ENCODE measurements at regions not wholly inside any gene's neighbourhood (a gene's known extent, or its start where the extent isn't known, plus 50 kb on each side); places are given as distances from the start of the nearest gene placed in this dataset.
"Not testable (repeated sequence)": the region's sequence is repeated elsewhere in the genome, so short reads cannot be mapped to it uniquely, and the experiment has no call there.

DNA sequence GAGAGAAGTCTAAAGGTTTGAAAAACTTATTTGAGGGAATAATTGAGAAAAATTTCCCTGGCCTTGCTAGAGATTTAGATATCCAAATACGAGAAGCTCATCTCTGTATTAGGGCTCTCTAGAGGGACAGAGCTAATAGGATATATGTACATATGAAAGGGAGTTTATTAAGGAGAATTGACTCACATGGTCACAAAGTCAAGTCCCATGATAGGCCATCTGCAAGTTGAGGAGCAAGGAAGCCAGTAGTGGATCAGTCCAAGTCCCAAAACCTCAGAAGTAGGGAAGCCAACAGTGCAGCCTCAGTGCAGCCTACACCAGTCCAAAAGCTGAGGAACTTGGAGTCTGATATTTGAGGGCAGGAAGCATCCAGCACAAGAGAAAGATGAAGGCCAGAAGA is 126.7 kb downstream of the PJA2 start:
- not testable (repeated sequence) for DNase-seq

DNA sequence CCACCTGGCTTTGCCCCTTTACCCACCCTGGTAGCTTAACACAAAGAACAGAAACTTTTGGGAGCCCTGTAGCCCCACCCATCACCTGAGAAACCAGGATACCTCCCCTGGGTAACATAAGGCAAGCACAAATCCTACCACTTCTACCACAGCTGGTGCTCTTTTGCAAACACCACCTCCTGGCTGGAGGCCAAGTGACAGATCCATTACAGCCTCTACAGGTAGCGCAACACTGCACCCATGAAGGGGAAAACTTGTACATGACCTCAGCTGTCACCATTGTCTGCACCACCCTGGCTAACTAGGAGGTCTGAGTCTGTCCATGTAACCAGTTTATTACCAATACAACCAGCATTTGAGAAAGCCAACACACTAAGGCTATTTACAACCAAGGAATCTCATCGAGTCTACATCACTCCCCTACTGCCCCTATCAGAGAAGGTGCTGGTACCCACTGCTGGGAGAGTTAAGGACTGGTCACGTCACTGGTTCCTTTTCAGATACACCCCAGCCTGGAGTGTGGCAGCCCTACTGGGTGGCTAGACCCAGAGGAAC is 128.6 kb downstream of the PJA2 start:
- DNase-seq, result peak; percentile 98

GRCh38 chr5:109278141-109278540 is 131.6 kb downstream of the PJA2 start:
- DNase-seq, result no peak

DNA sequence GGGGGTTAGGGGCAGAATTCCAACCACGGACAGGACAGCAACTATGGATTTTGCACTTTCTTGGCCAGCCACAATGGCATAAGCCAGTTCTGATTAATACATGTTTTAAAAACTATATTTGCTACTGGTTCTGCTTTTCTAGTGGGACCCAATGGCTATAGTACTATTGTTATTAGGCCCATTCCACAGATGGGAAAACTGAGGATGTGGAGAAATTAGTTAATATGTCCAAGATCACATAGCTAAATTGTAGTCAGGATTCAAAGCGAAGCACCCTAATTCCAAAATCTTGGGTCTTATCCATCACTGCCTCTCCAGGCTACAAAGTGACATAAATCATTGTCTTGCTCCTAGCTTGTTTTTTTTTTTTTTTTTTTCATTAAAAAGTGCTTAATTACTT is 133.9 kb downstream of the PJA2 start:
- no peak for DNase-seq

DNA sequence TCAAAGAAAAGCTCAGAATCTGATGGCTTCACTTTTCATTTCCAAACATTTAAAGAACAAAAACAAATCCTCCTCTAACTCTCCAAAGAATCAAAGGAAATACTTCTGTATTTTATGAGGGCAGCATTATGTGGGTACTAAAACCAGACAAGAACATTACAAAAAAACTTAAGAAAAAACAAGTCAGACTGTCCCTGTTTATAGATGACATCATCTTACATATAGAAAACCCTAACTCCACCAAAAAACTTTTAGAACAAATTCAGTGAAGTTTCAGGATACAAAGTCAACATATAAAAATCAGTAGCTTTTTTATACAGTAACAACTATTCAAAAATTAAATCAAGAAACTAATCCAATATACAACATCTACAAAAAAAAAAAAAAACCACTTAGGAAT is 136.2 kb downstream of the PJA2 start:
- no peak for DNase-seq

- no peak for DNase-seq
These were observed 142.5 kb downstream of the PJA2 start for GRCh38 chr5:109267283-109267682.

DNA sequence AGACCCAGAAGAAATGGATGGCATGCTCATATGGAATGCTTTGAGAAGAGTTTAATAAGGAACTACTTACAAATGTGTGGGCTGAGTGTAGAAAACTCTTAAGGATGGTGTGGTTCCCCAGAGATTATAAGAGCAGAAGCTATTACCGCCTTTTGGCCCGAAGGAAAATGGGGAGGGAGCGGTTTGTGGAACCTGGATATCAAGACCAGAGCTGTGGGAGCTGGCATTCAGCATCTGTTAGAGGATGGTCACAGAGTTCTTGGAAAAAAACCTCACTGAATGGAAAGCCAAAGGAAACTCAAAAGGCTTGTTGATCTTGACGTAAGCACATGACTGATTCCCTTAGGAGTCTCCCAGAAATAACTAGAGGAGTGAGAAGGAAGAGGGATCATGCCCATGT is 151.0 kb downstream of the PJA2 start:
- DNase-seq, result no peak

GRCh38 chr5:109256486-109256885 is 153.3 kb downstream of the PJA2 start:
- DNase-seq, result peak; percentile 10

GRCh38 chr5:109254511-109254910 is 155.3 kb downstream of the PJA2 start:
- DNase-seq, result no peak

GRCh38 chr5:109253262-109253661 is 156.5 kb downstream of the PJA2 start:
- DNase-seq, result no peak

GRCh38 chr5:109252731-109253130 is 157.0 kb downstream of the PJA2 start:
- DNase-seq, result no peak

GRCh38 chr5:109250533-109251329 is 159.0 kb downstream of the PJA2 start:
- no peak for DNase-seq

DNA sequence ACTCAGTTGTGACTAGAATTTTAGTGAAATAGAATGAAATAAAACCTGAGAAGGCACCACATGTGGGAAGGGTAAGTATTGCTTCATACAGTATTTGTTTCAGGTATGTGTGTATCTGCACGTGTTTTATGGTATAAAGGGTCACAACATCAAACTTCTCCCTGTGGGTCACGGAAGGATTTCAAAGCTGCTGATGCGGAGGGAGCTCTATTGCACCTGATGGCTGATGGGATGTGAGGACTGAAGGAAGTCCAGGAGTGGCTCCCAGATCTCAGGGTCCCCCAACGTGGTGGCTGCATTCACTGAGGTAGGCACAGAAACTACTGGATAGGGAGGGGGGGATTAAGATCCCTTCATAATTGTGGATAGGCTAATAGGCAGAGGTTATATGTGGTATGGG is 159.7 kb downstream of the PJA2 start:
- no peak for DNase-seq

GRCh38 chr5:109249126-109249525 is 160.6 kb downstream of the PJA2 start:
- no peak for DNase-seq

- DNase-seq, result no peak
These were observed 161.8 kb downstream of the PJA2 start for GRCh38 chr5:109247986-109248385.

GRCh38 chr5:109246841-109247592 is 162.8 kb downstream of the PJA2 start:
- no peak for DNase-seq
